Gastrocnemius medialis (tissue), 4 donors: ENCODE measurements at regions not wholly inside any gene's neighbourhood (a gene's known extent, or its start where the extent isn't known, plus 50 kb on each side); places are given as distances from the start of the nearest gene placed in this dataset.

ENCODE experiments used
- ATAC-seq, 2 donors: fragments of 150-250 bp; one replicate each; pipeline ENCODE4 v1.9.1; 2016
- DNase-seq, 2 donors: peaks; one replicate each; pipeline ENCODE4 v3.0.0-alpha.2; 2019
- H3K27ac ChIP-seq, 4 donors: fragments of 200-600 bp; sonication (generic); 1 replicate in 1 of 4; 2 replicates in 3 of 4; pipeline ENCODE4 v1.5.1; 2016 to 2018; ENCODE audit warnings: mild to moderate bottlenecking in 2 of 4, moderate library complexity in 1 of 4
- H3K27me3 ChIP-seq, 3 donors: fragments of 200-600 bp; sonication (generic) in 2 of 3; 1 replicate in 1 of 3; 2 replicates in 2 of 3; pipeline versions ENCODE4 v1.5.1 to v1.6.0; 2016 to 2019; ENCODE audit warnings: mild to moderate bottlenecking in 1 of 3, moderate library complexity in 1 of 3
- H3K36me3 ChIP-seq, 2 donors: fragments of 200-600 bp; sonication (generic) in 1 of 2; one replicate each; pipeline ENCODE4 v1.5.1; 2017 to 2018
- H3K4me1 ChIP-seq, 2 donors: fragments of 200-600 bp; sonication (generic) in 1 of 2; one replicate each; pipeline ENCODE4 v1.5.1; 2016 to 2017; ENCODE audit warnings: mild to moderate bottlenecking in 2 of 2
- H3K4me3 ChIP-seq, 4 donors: fragments of 200-600 bp; sonication (generic) in 3 of 4; 1 replicate in 1 of 4; 2 replicates in 3 of 4; pipeline ENCODE4 v1.5.1; 2016 to 2019; ENCODE audit warnings: mild to moderate bottlenecking in 2 of 4
- H3K9me3 ChIP-seq, 3 donors: fragments of 200-600 bp; sonication (generic) in 2 of 3; 1 replicate in 1 of 3; 2 replicates in 2 of 3; pipeline ENCODE4 v1.5.1; 2016 to 2019
- POLR2A ChIP-seq, 2 donors: fragments of 450-650 bp; IDR thresholded peaks; one replicate each; pipeline ENCODE4 v1.6.1; 2017; ENCODE audit warnings: antibody characterized with exemption in 2 of 2, mild to moderate bottlenecking in 2 of 2, moderate library complexity in 2 of 2
- in situ Hi-C, 4 donors: fragments of 200-750 bp; cut with MboI; loops; one replicate each; pipeline versions ENCODE4 v1.15.0 to v1.8.0; 2017; ENCODE audit warnings: low sequenced_read_pairs in 4 of 4
- intact Hi-C: fragments of 100-400 bp; cut with DNase I; formaldehyde crosslinking; loops from one replicate; pipeline ENCODE4 v1.15.1; 2023; ENCODE audit warnings: low total_unique reads
- TF ChIP-seq, protein P1 (sequence below), 5 experiments: fragments of 450-650 bp in 3 of 5; fragments of 200-600 bp in 2 of 5; sonication (generic) in 2 of 5; IDR thresholded peaks in 4 of 5; conservative IDR thresholded peaks in 1 of 5; 1 replicate in 4 of 5; 2 replicates in 1 of 5; pipeline ENCODE4 v1.5.1; 2016 to 2019; ENCODE audit warnings: antibody characterized with exemption in 5 of 5, mild to moderate bottlenecking in 3 of 5, moderate library complexity in 3 of 5

DNA sequence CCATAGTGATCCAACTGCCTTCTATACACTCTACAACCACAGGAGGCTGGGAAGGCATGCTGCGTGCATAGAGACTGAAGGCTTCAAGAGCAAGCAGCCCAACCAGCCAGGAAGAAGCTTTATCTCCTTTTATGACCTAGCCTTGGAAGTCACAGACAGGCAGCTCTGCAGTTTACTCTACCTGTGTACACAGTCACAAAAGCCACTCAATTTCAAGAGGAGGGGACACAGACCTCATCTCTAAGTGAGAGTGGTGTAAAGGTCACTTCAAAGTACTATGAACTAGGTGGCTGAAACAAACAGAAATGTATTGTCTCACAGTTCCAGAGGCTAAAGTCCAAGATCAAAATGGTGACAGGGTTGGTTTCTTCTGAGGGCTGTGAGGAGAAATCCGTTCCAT lies 69.6 kb upstream of the GJB5 start:
- DNase-seq (no peak), ATAC-seq (no peak)

GRCh38 chr1:34686531-34686930 lies 68.3 kb upstream of the GJB5 start:
- Histone ChIP-seq H3K27me3 (peaks cover 0 to 13% (median 5%) of the 10 kb centered on the region in 3 donors), H3K36me3 (no peaks in the 10 kb centered on the region), H3K4me3 (no peak overlapping the region), H3K4me1 (peaks cover 0 to 5% of the 10 kb centered on the region in 2 donors), H3K27ac (no peak overlapping the region), H3K9me3 (no peaks in the 10 kb centered on the region)
- in situ Hi-C loops (no loop called here), intact Hi-C loops (no loop called here)
- no peak for ATAC-seq
- TF ChIP-seq, protein P1, sequence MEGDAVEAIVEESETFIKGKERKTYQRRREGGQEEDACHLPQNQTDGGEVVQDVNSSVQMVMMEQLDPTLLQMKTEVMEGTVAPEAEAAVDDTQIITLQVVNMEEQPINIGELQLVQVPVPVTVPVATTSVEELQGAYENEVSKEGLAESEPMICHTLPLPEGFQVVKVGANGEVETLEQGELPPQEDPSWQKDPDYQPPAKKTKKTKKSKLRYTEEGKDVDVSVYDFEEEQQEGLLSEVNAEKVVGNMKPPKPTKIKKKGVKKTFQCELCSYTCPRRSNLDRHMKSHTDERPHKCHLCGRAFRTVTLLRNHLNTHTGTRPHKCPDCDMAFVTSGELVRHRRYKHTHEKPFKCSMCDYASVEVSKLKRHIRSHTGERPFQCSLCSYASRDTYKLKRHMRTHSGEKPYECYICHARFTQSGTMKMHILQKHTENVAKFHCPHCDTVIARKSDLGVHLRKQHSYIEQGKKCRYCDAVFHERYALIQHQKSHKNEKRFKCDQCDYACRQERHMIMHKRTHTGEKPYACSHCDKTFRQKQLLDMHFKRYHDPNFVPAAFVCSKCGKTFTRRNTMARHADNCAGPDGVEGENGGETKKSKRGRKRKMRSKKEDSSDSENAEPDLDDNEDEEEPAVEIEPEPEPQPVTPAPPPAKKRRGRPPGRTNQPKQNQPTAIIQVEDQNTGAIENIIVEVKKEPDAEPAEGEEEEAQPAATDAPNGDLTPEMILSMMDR (IDR thresholded peaks at IDR 0.05 in 4 of 5, conservative IDR thresholded peaks at IDR 0.05 in 1 of 5) = no peak
- TF ChIP-seq POLR2A (IDR thresholded peaks at IDR 0.05) = no peak
- no peak for DNase-seq

More for the DNA sequence above, 69.6 kb upstream of the GJB5 start:
- intact Hi-C loops = no loop called here
- Histone ChIP-seq H3K36me3 (no peaks in the 10 kb centered on the region), H3K27ac (no peak overlapping the region), H3K9me3 (no peaks in the 10 kb centered on the region), H3K27me3 (peaks cover 0 to 7% (median 0%) of the 10 kb centered on the region in 3 donors), H3K4me1 (peaks cover 0 to 5% of the 10 kb centered on the region in 2 donors), H3K4me3 (no peak overlapping the region)
- in situ Hi-C loops = no loop called here
- no peak for TF ChIP-seq POLR2A (IDR thresholded peaks at IDR 0.05)
- TF ChIP-seq, protein P1 (IDR thresholded peaks at IDR 0.05 in 4 of 5, conservative IDR thresholded peaks at IDR 0.05 in 1 of 5) = no peak

- no peak overlapping the region for H3K27ac ChIP-seq
- peaks cover 0 to 13% (median 5%) of the 10 kb centered on the region in 3 donors for H3K27me3 ChIP-seq
- H3K4me1 ChIP-seq = peaks cover 0 to 5% of the 10 kb centered on the region in 2 donors
- ATAC-seq = no peak
- no peaks in the 10 kb centered on the region for H3K9me3 ChIP-seq
- no peak overlapping the region for H3K4me3 ChIP-seq
- no peak for DNase-seq
- in situ Hi-C loops (no loop called here), intact Hi-C loops (no loop called here)
- TF ChIP-seq, protein P1 (IDR thresholded peaks at IDR 0.05 in 4 of 5, conservative IDR thresholded peaks at IDR 0.05 in 1 of 5) = no peak
- no peak for TF ChIP-seq POLR2A (IDR thresholded peaks at IDR 0.05)
- no peaks in the 10 kb centered on the region for H3K36me3 ChIP-seq
Measured at GRCh38 chr1:34688006-34688741, 66.7 kb upstream of the GJB5 start.

DNA sequence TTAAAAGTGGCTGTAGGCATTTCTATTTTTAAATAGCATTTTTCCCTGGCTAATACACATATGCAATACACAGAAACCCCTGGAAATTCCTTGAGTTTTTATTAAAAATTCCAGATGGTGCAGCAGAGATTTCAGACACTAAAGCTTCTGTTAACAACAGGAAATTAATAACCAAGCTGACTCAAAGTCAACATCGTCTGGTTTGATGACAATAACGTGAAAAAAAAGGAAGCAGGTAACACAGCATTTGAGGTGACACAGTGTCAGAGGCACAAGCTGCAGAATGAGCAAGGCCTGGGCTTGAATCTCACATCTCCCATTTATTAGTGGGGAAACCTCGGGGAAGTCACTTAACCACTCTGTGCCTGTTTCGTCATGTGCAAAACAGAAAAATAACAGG lies 64.6 kb upstream of the GJB5 start:
- no peak overlapping the region for H3K4me3 ChIP-seq
- H3K27me3 ChIP-seq = peaks cover 0 to 13% (median 5%) of the 10 kb centered on the region in 3 donors
- intact Hi-C loops = no loop called here
- H3K9me3 ChIP-seq = no peaks in the 10 kb centered on the region
- H3K27ac ChIP-seq = no peak overlapping the region
- no peak for TF ChIP-seq POLR2A (IDR thresholded peaks at IDR 0.05)
- TF ChIP-seq, protein P1 (IDR thresholded peaks at IDR 0.05 in 4 of 5, conservative IDR thresholded peaks at IDR 0.05 in 1 of 5) = no peak
- no peak for ATAC-seq
- H3K4me1 ChIP-seq = no peaks in the 10 kb centered on the region
- DNase-seq = no peak
- H3K36me3 ChIP-seq = no peaks in the 10 kb centered on the region
- in situ Hi-C loops = no loop called here
